Cardiac muscle cell (in vitro differentiated cells and primary cell): ENCODE measurements at regions not wholly inside any gene's neighbourhood (a gene's known extent, or its start where the extent isn't known, plus 50 kb on each side); places are given as distances from the start of the nearest gene placed in this dataset.

Source experiments
- DNase-seq, 2 donors: peaks; one replicate each; pipeline versions ENCODE4 v3.0.0 to v3.0.0-alpha.2; 2010 to 2017; ENCODE audit warnings: low read depth in 1 of 2, low spot score in 1 of 2
- H3K27ac ChIP-seq: fragments of 200-600 bp; sonication (generic); 2 replicates; pipeline ENCODE4 v1.5.1; 2016
- H3K27me3 ChIP-seq: fragments of 200-600 bp; sonication (generic); 2 replicates; pipeline ENCODE4 v1.6.0; 2016; ENCODE audit warnings: control low read depth
- H3K36me3 ChIP-seq: fragments of 200-600 bp; sonication (generic); 2 replicates; pipeline ENCODE4 v1.5.1; 2016; ENCODE audit warnings: control low read depth
- H3K4me1 ChIP-seq: fragments of 200-600 bp; sonication (generic); 2 replicates; pipeline ENCODE4 v1.8.1; 2017; ENCODE audit warnings: low read depth, mild to moderate bottlenecking, mixed run types
- H3K4me3 ChIP-seq: fragments of 200-600 bp; sonication (generic); 2 replicates; pipeline ENCODE4 v1.5.1; 2016; ENCODE audit warnings: mild to moderate bottlenecking
- H3K9me3 ChIP-seq: fragments of 200-600 bp; sonication (generic); 2 replicates; pipeline ENCODE4 v1.5.1; 2017; ENCODE audit warnings: low read depth, mild to moderate bottlenecking, control low read depth
- CTCF ChIP-seq: IDR thresholded peaks from 2 replicates; pipeline ENCODE4 v1.5.1; 2012; ENCODE audit warnings: low read depth, mild to moderate bottlenecking, low read length

GRCh38 chr3:6644070-6644929 is 216.6 kb upstream of the GRM7 start:
- no peaks in the 10 kb centered on the region for H3K9me3 ChIP-seq
- H3K4me1 ChIP-seq, result no peaks in the 10 kb centered on the region
- H3K4me3 ChIP-seq, result no peak overlapping the region
- H3K27me3 ChIP-seq, result no peaks in the 10 kb centered on the region
- no peaks in the 10 kb centered on the region for H3K36me3 ChIP-seq
- no peak for TF ChIP-seq CTCF
- peak in 1 of 2 donors; percentile 57 for DNase-seq
- H3K27ac ChIP-seq, result no peak overlapping the region

GRCh38 chr3:6654670-6655069 is 206.2 kb upstream of the GRM7 start:
- DNase-seq, result no peak
- Histone ChIP-seq H3K4me1 (no peaks in the 10 kb centered on the region), H3K27me3 (no peaks in the 10 kb centered on the region), H3K36me3 (no peaks in the 10 kb centered on the region), H3K9me3 (no peaks in the 10 kb centered on the region), H3K27ac (no peak overlapping the region), H3K4me3 (no peak overlapping the region)
- no peak for TF ChIP-seq CTCF

GRCh38 chr3:6655275-6655674 is 205.6 kb upstream of the GRM7 start:
- Histone ChIP-seq H3K27me3 (no peaks in the 10 kb centered on the region), H3K9me3 (no peaks in the 10 kb centered on the region), H3K36me3 (no peaks in the 10 kb centered on the region), H3K4me1 (no peaks in the 10 kb centered on the region), H3K27ac (no peak overlapping the region), H3K4me3 (no peak overlapping the region)
- TF ChIP-seq CTCF, result no peak
- no peak for DNase-seq

- H3K36me3 ChIP-seq, result no peaks in the 10 kb centered on the region
- TF ChIP-seq CTCF, result no peak
- DNase-seq, result no peak
- H3K27ac ChIP-seq, result no peak overlapping the region
- no peaks in the 10 kb centered on the region for H3K4me1 ChIP-seq
- H3K9me3 ChIP-seq, result no peaks in the 10 kb centered on the region
- H3K27me3 ChIP-seq, result no peaks in the 10 kb centered on the region
- no peak overlapping the region for H3K4me3 ChIP-seq
Observed at GRCh38 chr3:6657591-6657990, 203.3 kb upstream of the GRM7 start.

- Histone ChIP-seq H3K9me3 (no peaks in the 10 kb centered on the region), H3K4me1 (no peaks in the 10 kb centered on the region)
- TF ChIP-seq CTCF, result no peak
Observed at GRCh38 chr3:6667354-6667753, 193.6 kb upstream of the GRM7 start.

More at GRCh38 chr3:6667354-6667753, 193.6 kb upstream of the GRM7 start:
- no peak for DNase-seq
- Histone ChIP-seq H3K36me3 (no peaks in the 10 kb centered on the region), H3K27ac (no peak overlapping the region), H3K27me3 (no peaks in the 10 kb centered on the region), H3K4me3 (no peak overlapping the region)
